ENCODE measurements at regions not wholly inside any gene's neighbourhood (a gene's known extent, or its start where the extent isn't known, plus 50 kb on each side); places are given as distances from the start of the nearest gene placed in this dataset.

DNA sequence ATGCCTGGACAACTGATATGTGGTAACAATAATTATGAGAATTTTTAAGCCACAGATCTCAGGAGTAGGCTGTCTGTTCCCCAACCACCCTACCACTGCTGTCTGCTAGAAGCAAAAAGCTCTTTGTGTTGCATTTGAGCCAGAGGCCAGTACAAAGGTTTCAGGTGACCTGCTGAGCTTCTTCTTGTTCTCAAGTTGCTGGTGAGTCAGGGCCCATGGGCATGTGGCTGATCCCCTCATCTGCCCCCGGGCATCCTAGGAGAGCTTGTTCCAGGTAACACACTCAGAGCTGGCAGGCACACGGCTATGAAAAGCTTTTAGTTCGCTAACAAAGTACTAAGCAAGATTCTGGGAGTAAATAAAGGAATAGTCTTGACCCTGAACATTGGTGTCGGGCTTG lies 285.3 kb downstream of the CDC5L start:
- 74 to 80% methylated on average over 4 of the region's 4 CpGs for WGBS, 2 experiments

GRCh38 chr6:44674226-44675155 lies 287.0 kb downstream of the CDC5L start:
- no peaks in the 10 kb centered on the region for H3K36me3 ChIP-seq (ENCODE audit: control insufficient read depth, insufficient read depth, low read length)
- peaks cover 7% of the 10 kb centered on the region for H3K4me1 ChIP-seq (ENCODE audit: control insufficient read depth, insufficient read depth, low read length)
- 87 to 89% methylated on average over 11 of the region's 11 CpGs for WGBS, 2 experiments
- H3K27me3 ChIP-seq (ENCODE audit: control insufficient read depth, insufficient read depth, low read length, poor library complexity, severe bottlenecking): no peaks in the 10 kb centered on the region
- H3K9me3 ChIP-seq (ENCODE audit: control insufficient read depth, low read length): no peaks in the 10 kb centered on the region
- no peak overlapping the region for H3K27ac ChIP-seq (ENCODE audit: insufficient read depth, low read depth, low read length, poor library complexity, severe bottlenecking)
- H3K4me3 ChIP-seq (ENCODE audit: insufficient read depth, low read depth, low read length): no peak overlapping the region

More for the DNA sequence above, 285.3 kb downstream of the CDC5L start:
- no peak overlapping the region for H3K27ac ChIP-seq (ENCODE audit: insufficient read depth, low read depth, low read length, poor library complexity, severe bottlenecking)
- peaks cover 16% of the 10 kb centered on the region for H3K4me1 ChIP-seq (ENCODE audit: control insufficient read depth, insufficient read depth, low read length)
- no peaks in the 10 kb centered on the region for H3K27me3 ChIP-seq (ENCODE audit: control insufficient read depth, insufficient read depth, low read length, poor library complexity, severe bottlenecking)
- no peak overlapping the region for H3K4me3 ChIP-seq (ENCODE audit: insufficient read depth, low read depth, low read length)
- no peaks in the 10 kb centered on the region for H3K36me3 ChIP-seq (ENCODE audit: control insufficient read depth, insufficient read depth, low read length)
- H3K9me3 ChIP-seq (ENCODE audit: control insufficient read depth, low read length): no peaks in the 10 kb centered on the region

DNA sequence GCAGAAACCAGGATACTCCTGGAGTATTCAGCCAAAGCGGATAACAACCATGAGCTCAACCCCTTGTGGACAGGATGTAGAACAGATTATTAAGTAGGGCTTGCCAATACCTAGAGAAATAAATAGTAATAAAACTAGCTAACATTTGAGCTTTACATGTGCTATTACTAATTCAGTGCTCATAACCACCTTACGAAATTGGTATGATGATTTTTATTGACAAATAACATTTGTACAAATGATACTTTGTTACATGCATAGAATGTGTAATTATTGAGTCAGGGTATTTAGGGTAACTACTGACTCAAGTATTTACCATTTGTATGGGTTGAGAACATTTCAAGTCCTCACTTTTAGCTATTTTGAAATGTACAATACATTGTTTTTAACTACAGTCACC lies 287.9 kb downstream of the CDC5L start:
- Histone ChIP-seq H3K27me3 (ENCODE audit: control insufficient read depth, insufficient read depth, low read length, poor library complexity, severe bottlenecking) (no peaks in the 10 kb centered on the region), H3K9me3 (ENCODE audit: control insufficient read depth, low read length) (no peaks in the 10 kb centered on the region), H3K4me3 (ENCODE audit: insufficient read depth, low read depth, low read length) (no peak overlapping the region), H3K4me1 (ENCODE audit: control insufficient read depth, insufficient read depth, low read length) (peaks cover 7% of the 10 kb centered on the region), H3K36me3 (ENCODE audit: control insufficient read depth, insufficient read depth, low read length) (no peaks in the 10 kb centered on the region), H3K27ac (ENCODE audit: insufficient read depth, low read depth, low read length, poor library complexity, severe bottlenecking) (no peak overlapping the region)
- 100% methylated on average over 1 of the region's 2 CpGs for WGBS, 2 experiments

GRCh38 chr6:44676246-44676790 lies 288.8 kb downstream of the CDC5L start:
- WGBS, 2 experiments: 94% methylated on average over 8 of the region's 8 CpGs
- H3K9me3 ChIP-seq (ENCODE audit: control insufficient read depth, low read length): no peaks in the 10 kb centered on the region
- no peaks in the 10 kb centered on the region for H3K27me3 ChIP-seq (ENCODE audit: control insufficient read depth, insufficient read depth, low read length, poor library complexity, severe bottlenecking)
- no peak overlapping the region for H3K4me3 ChIP-seq (ENCODE audit: insufficient read depth, low read depth, low read length)
- no peak overlapping the region for H3K27ac ChIP-seq (ENCODE audit: insufficient read depth, low read depth, low read length, poor library complexity, severe bottlenecking)
- H3K4me1 ChIP-seq (ENCODE audit: control insufficient read depth, insufficient read depth, low read length): peaks cover 5% of the 10 kb centered on the region
- no peaks in the 10 kb centered on the region for H3K36me3 ChIP-seq (ENCODE audit: control insufficient read depth, insufficient read depth, low read length)

DNA sequence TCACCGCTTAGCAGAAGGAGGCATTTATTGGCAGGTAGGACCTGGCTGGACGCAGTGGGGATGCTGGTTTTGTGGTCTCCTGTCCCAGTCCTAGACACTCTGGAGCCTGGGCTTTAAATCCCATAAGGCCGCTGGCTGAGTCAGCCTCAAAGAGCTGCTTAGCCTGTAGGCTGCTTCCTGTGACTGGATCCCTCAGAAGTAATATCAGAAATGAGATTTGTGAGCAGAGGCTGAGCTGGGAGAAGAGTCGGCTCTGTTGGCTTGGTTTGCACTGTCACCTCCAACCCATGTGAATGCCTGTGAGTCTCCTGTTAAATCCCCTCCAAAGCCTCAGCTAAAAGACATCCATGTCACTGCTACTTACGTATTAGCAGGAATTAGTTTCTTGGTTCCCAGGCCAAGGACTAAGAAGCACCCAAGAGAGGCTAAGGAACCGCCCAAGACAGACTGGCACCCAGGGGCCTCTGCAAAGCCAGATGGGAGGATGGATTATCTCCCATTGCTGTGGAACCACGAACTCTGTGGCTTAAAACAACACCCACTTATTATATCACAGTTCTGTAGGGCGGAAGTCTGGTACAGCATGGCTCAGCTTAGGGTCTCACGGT lies 289.4 kb downstream of the CDC5L start:
- H3K4me3 ChIP-seq (ENCODE audit: insufficient read depth, low read depth, low read length): no peak overlapping the region
- H3K27me3 ChIP-seq (ENCODE audit: control insufficient read depth, insufficient read depth, low read length, poor library complexity, severe bottlenecking): no peaks in the 10 kb centered on the region
- H3K4me1 ChIP-seq (ENCODE audit: control insufficient read depth, insufficient read depth, low read length): peaks cover 11% of the 10 kb centered on the region
- no peak overlapping the region for H3K27ac ChIP-seq (ENCODE audit: insufficient read depth, low read depth, low read length, poor library complexity, severe bottlenecking)
- H3K36me3 ChIP-seq (ENCODE audit: control insufficient read depth, insufficient read depth, low read length): no peaks in the 10 kb centered on the region
- no peaks in the 10 kb centered on the region for H3K9me3 ChIP-seq (ENCODE audit: control insufficient read depth, low read length)
- WGBS, 2 experiments: 93 to 94% methylated on average over 9 of the region's 9 CpGs

- Histone ChIP-seq H3K4me3 (ENCODE audit: insufficient read depth, low read depth, low read length) (no peak overlapping the region), H3K27ac (ENCODE audit: insufficient read depth, low read depth, low read length, poor library complexity, severe bottlenecking) (no peak overlapping the region), H3K4me1 (ENCODE audit: control insufficient read depth, insufficient read depth, low read length) (peaks cover 11% of the 10 kb centered on the region), H3K27me3 (ENCODE audit: control insufficient read depth, insufficient read depth, low read length, poor library complexity, severe bottlenecking) (no peaks in the 10 kb centered on the region), H3K9me3 (ENCODE audit: control insufficient read depth, low read length) (no peaks in the 10 kb centered on the region), H3K36me3 (ENCODE audit: control insufficient read depth, insufficient read depth, low read length) (no peaks in the 10 kb centered on the region)
- WGBS, 2 experiments: 93 to 95% methylated on average over 9 of the region's 9 CpGs
Measured at GRCh38 chr6:44678252-44678935, 290.9 kb downstream of the CDC5L start.

DNA sequence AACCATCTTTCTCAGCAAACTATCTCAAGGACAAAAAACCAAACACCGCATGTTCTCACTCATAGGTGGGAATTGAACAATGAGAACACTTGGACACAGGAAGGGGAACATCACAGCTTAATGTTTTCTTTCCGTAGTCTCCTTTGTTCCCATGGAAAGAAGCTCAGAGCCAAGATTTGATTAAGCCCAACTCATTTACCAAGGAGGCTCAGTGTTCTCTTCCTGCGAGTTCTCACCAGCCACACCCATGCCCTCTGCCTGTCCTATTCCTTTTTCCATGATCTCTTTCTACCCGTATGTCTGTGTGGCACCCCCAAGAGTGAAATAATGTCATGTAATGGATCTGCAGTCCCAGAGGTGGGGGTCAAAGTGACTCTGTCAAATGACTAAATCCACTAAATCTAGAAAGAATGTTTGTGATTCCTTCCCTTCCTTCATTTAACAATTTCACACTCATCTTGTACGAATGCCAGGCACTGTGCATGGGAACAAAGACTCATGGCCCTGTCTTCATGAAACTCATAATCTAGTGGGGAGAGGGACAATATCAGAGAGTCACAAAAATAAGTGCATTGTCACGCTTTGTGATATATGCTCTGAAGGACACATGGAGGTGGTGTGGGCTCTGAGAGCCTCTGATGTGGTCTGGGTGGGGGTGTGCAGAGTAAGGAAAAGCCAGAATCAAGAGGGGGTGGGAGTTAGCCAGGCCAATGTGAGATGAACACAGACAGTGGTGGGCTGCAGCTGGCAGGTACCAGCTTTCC lies 292.1 kb downstream of the CDC5L start:
- Histone ChIP-seq H3K27ac (ENCODE audit: insufficient read depth, low read depth, low read length, poor library complexity, severe bottlenecking) (no peak overlapping the region), H3K4me1 (ENCODE audit: control insufficient read depth, insufficient read depth, low read length) (peaks cover 11% of the 10 kb centered on the region), H3K9me3 (ENCODE audit: control insufficient read depth, low read length) (no peaks in the 10 kb centered on the region), H3K27me3 (ENCODE audit: control insufficient read depth, insufficient read depth, low read length, poor library complexity, severe bottlenecking) (no peaks in the 10 kb centered on the region), H3K36me3 (ENCODE audit: control insufficient read depth, insufficient read depth, low read length) (no peaks in the 10 kb centered on the region), H3K4me3 (ENCODE audit: insufficient read depth, low read depth, low read length) (no peak overlapping the region)
- WGBS, 2 experiments: 85 to 87% methylated on average over 6 of the region's 6 CpGs

GRCh38 chr6:44680202-44680720 lies 292.8 kb downstream of the CDC5L start:
- Histone ChIP-seq H3K27ac (ENCODE audit: insufficient read depth, low read depth, low read length, poor library complexity, severe bottlenecking) (no peak overlapping the region), H3K36me3 (ENCODE audit: control insufficient read depth, insufficient read depth, low read length) (no peaks in the 10 kb centered on the region), H3K4me1 (ENCODE audit: control insufficient read depth, insufficient read depth, low read length) (peaks cover 11% of the 10 kb centered on the region), H3K9me3 (ENCODE audit: control insufficient read depth, low read length) (no peaks in the 10 kb centered on the region), H3K27me3 (ENCODE audit: control insufficient read depth, insufficient read depth, low read length, poor library complexity, severe bottlenecking) (no peaks in the 10 kb centered on the region), H3K4me3 (ENCODE audit: insufficient read depth, low read depth, low read length) (no peak overlapping the region)
- WGBS, 2 experiments: 92 to 93% methylated on average over 4 of the region's 4 CpGs

GRCh38 chr6:44681761-44682160 lies 294.3 kb downstream of the CDC5L start:
- H3K4me1 ChIP-seq (ENCODE audit: control insufficient read depth, insufficient read depth, low read length): peaks cover 11% of the 10 kb centered on the region
- no peaks in the 10 kb centered on the region for H3K27me3 ChIP-seq (ENCODE audit: control insufficient read depth, insufficient read depth, low read length, poor library complexity, severe bottlenecking)
- WGBS, 2 experiments: 80 to 83% methylated on average over 10 of the region's 10 CpGs
- H3K36me3 ChIP-seq (ENCODE audit: control insufficient read depth, insufficient read depth, low read length): no peaks in the 10 kb centered on the region
- no peak overlapping the region for H3K4me3 ChIP-seq (ENCODE audit: insufficient read depth, low read depth, low read length)
- H3K9me3 ChIP-seq (ENCODE audit: control insufficient read depth, low read length): no peaks in the 10 kb centered on the region
- no peak overlapping the region for H3K27ac ChIP-seq (ENCODE audit: insufficient read depth, low read depth, low read length, poor library complexity, severe bottlenecking)
